ENCODE measurements at regions not wholly inside any gene's neighbourhood (a gene's known extent, or its start where the extent isn't known, plus 50 kb on each side); places are given as distances from the start of the nearest gene placed in this dataset.

GRCh38 chr4:152247271-152247975 lies 288.5 kb downstream of the FBXW7 start:
- H3K4me1 ChIP-seq: peaks cover 0 to 18% (median 8%) of the 10 kb centered on the region in 6 donors
- intact Hi-C loops (cut with DNase I; ENCODE audit: low total_unique reads): no loop called here
- peaks cover 0 to 7% (median 0%) of the 10 kb centered on the region in 8 donors for H3K9me3 ChIP-seq
- TF ChIP-seq POLR2A (IDR thresholded peaks at IDR 0.05): no peak
- TF ChIP-seq CTCF (IDR thresholded peaks at IDR 0.05 in 8 of 11, conservative IDR thresholded peaks at IDR 0.05 in 3 of 11): no peak
- no peak for TF ChIP-seq POLR2AphosphoS5 (IDR thresholded peaks at IDR 0.05)
- no peaks in the 10 kb centered on the region for H3K27me3 ChIP-seq (replicated peaks in 1 of 7)
- no peak overlapping the region for H3K27ac ChIP-seq
- WGBS, 5 donors: 83 to 90% (median 86%) methylated on average over 18 to 19 of the region's 19 CpGs
- H3K36me3 ChIP-seq: no peaks in the 10 kb centered on the region
- no peak overlapping the region for H3K4me3 ChIP-seq
- DNase-seq: no peak

GRCh38 chr4:152246659-152247058 lies 289.2 kb downstream of the FBXW7 start:
- no peaks in the 10 kb centered on the region for H3K9me3 ChIP-seq
- no peak for TF ChIP-seq POLR2AphosphoS5 (IDR thresholded peaks at IDR 0.05)
- TF ChIP-seq CTCF (IDR thresholded peaks at IDR 0.05 in 8 of 11, conservative IDR thresholded peaks at IDR 0.05 in 3 of 11): no peak
- no peaks in the 10 kb centered on the region for H3K27me3 ChIP-seq (replicated peaks in 1 of 7)
- H3K4me3 ChIP-seq: no peak overlapping the region
- no peak overlapping the region for H3K27ac ChIP-seq
- H3K4me1 ChIP-seq: peaks cover 0 to 18% (median 8%) of the 10 kb centered on the region in 6 donors
- WGBS, 5 donors: 80 to 88% (median 85%) methylated on average over 13 of the region's 13 CpGs
- DNase-seq: no peak
- H3K36me3 ChIP-seq: no peaks in the 10 kb centered on the region
- intact Hi-C loops (cut with DNase I; ENCODE audit: low total_unique reads): no loop called here

- DNase-seq: no peak
- Histone ChIP-seq H3K9me3 (no peaks in the 10 kb centered on the region), H3K27me3 (replicated peaks in 1 of 7) (no peaks in the 10 kb centered on the region), H3K36me3 (no peaks in the 10 kb centered on the region), H3K4me1 (peaks cover 0 to 18% (median 8%) of the 10 kb centered on the region in 6 donors), H3K4me3 (no peak overlapping the region), H3K27ac (no peak overlapping the region)
- TF ChIP-seq POLR2AphosphoS5 (IDR thresholded peaks at IDR 0.05) (no peak), CTCF (IDR thresholded peaks at IDR 0.05 in 8 of 11, conservative IDR thresholded peaks at IDR 0.05 in 3 of 11) (no peak), POLR2A (IDR thresholded peaks at IDR 0.05) (no peak)
- WGBS, 5 donors: 84 to 95% (median 90%) methylated on average over 1 of the region's 1 CpG
- intact Hi-C loops (cut with DNase I; ENCODE audit: low total_unique reads): no loop called here
Measured at GRCh38 chr4:152245680-152246079, 290.2 kb downstream of the FBXW7 start.

- Histone ChIP-seq H3K36me3 (no peaks in the 10 kb centered on the region), H3K27me3 (replicated peaks in 1 of 7) (no peaks in the 10 kb centered on the region), H3K4me1 (peaks cover 0 to 18% (median 8%) of the 10 kb centered on the region in 6 donors), H3K9me3 (no peaks in the 10 kb centered on the region), H3K4me3 (no peak overlapping the region), H3K27ac (no peak overlapping the region)
- intact Hi-C loops (cut with DNase I; ENCODE audit: low total_unique reads): no loop called here
- WGBS, 5 donors: 89 to 100% (median 93%) methylated on average over 2 of the region's 2 CpGs
- no peak for DNase-seq
- TF ChIP-seq POLR2AphosphoS5 (IDR thresholded peaks at IDR 0.05): no peak
- TF ChIP-seq POLR2A (IDR thresholded peaks at IDR 0.05): no peak
Measured at GRCh38 chr4:152244659-152245058, 291.2 kb downstream of the FBXW7 start.
